Adrenal gland (tissue), 9 donors: ENCODE measurements at regions not wholly inside any gene's neighbourhood (a gene's known extent, or its start where the extent isn't known, plus 50 kb on each side); places are given as distances from the start of the nearest gene placed in this dataset.

ENCODE experiments used
- DNase-seq, 7 donors: peaks; one replicate each; pipeline ENCODE4 v3.0.0-alpha.2; 2019 to 2020
- H3K27ac ChIP-seq, 5 donors: fragments of 200-600 bp; sonication (generic) in 4 of 5; 1 replicate in 3 of 5; 2 replicates in 2 of 5; pipeline versions ENCODE4 v1.5.1 to v1.8.0; 2016 to 2020; ENCODE audit warnings: mild to moderate bottlenecking in 1 of 5
- H3K27me3 ChIP-seq: fragments of 200-600 bp; 2 replicates; pipeline ENCODE4 v1.8.0; 2021
- H3K36me3 ChIP-seq, 2 donors: fragments of 200-600 bp; replicated peaks in 1 of 2; 1 replicate in 1 of 2; 2 replicates in 1 of 2; pipeline versions ENCODE4 v1.5.1 to v1.8.0; 2018 to 2022
- H3K4me1 ChIP-seq, 2 donors: fragments of 200-600 bp; replicated peaks in 1 of 2; 1 replicate in 1 of 2; 2 replicates in 1 of 2; pipeline versions ENCODE4 v1.5.1 to v1.8.0; 2018 to 2021
- H3K4me3 ChIP-seq, 4 donors: fragments of 200-600 bp; sonication (generic) in 3 of 4; one replicate each; pipeline ENCODE4 v1.5.1; 2016 to 2018
- H3K9me3 ChIP-seq, 3 donors: fragments of 200-600 bp; sonication (generic) in 1 of 3; replicated peaks in 1 of 3; 1 replicate in 2 of 3; 2 replicates in 1 of 3; pipeline versions ENCODE4 v1.5.1 to v1.8.0; 2016 to 2021
- POLR2A ChIP-seq, 2 donors: fragments of 450-650 bp; IDR thresholded peaks; one replicate each; pipeline ENCODE4 v1.6.1; 2017; ENCODE audit warnings: antibody characterized with exemption in 2 of 2, mild to moderate bottlenecking in 2 of 2, moderate library complexity in 1 of 2
- WGBS, 4 donors: extraction: QIAGEN DNeasy Blood & Tissue Kit in 2 of 4; methylation state at CpG; one replicate each; pipeline versions ENCODE4 v1.1.5 to v1.1.7; 2013 to 2017; 5-methylcytosine and 5-hydroxymethylcytosine counted together
- intact Hi-C, 2 donors: fragments of 100-400 bp; cut with DNase I; formaldehyde crosslinking; loops; one replicate each; pipeline versions ENCODE4 v1.14.1 to v1.15.0; 2022 to 2023
- TF ChIP-seq, protein P1 (sequence below), 6 experiments: fragments of 450-650 bp in 4 of 6; fragments of 200-600 bp in 2 of 6; sonication (generic) in 1 of 6; IDR thresholded peaks; 1 replicate in 5 of 6; 2 replicates in 1 of 6; pipeline versions ENCODE4 v1.5.1 to v1.8.0; 2016 to 2021; ENCODE audit warnings: antibody characterized with exemption in 6 of 6, mild to moderate bottlenecking in 2 of 6, moderate library complexity in 1 of 6
- donor health status: healthy with polysubstance abuse.
- donor health status: Bipolar disorder and iron deficiency.
- donor health status: DM: yes; HTN: yes; CAD: no.
- donor health status: DM: no; HTN: no; CAD: no.
- donor health status: DM: no; HTN: no; CAD: no.

DNA sequence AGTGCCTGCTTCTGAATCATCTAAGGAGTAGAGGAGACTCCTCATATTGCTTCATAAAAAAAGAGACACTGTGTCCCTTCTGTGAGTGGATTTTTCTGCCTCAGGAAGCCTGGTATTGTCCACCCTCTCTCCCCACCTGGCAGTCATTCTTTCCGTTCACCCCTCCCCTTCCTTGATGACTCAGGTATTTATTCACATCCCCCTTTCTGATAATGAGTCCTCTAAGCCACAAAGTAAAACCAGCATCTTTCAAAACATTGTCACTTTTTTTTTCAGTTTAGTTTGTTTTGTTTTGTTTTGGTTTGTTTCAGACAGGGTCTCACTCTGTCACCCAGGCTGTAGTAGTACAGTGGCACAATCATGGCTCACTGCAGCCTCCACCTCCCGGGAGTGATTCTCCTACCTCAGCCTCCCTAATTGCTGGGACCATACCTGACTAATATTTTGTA lies 65.2 kb upstream of the UBE2E1 start:
- peaks cover 9% of the 10 kb centered on the region for H3K27me3 ChIP-seq
- 52 to 72% (median 58%) methylated on average over 2 of the region's 2 CpGs for WGBS, 4 donors
- peak in 3 of 7 donors; percentile 34 to 50 (median 43) for DNase-seq
- peaks cover 0 to 15% of the 10 kb centered on the region in 2 donors for H3K4me1 ChIP-seq
- H3K27ac ChIP-seq, result no peak overlapping the region
- no peaks in the 10 kb centered on the region for H3K36me3 ChIP-seq
- TF ChIP-seq, protein P1, sequence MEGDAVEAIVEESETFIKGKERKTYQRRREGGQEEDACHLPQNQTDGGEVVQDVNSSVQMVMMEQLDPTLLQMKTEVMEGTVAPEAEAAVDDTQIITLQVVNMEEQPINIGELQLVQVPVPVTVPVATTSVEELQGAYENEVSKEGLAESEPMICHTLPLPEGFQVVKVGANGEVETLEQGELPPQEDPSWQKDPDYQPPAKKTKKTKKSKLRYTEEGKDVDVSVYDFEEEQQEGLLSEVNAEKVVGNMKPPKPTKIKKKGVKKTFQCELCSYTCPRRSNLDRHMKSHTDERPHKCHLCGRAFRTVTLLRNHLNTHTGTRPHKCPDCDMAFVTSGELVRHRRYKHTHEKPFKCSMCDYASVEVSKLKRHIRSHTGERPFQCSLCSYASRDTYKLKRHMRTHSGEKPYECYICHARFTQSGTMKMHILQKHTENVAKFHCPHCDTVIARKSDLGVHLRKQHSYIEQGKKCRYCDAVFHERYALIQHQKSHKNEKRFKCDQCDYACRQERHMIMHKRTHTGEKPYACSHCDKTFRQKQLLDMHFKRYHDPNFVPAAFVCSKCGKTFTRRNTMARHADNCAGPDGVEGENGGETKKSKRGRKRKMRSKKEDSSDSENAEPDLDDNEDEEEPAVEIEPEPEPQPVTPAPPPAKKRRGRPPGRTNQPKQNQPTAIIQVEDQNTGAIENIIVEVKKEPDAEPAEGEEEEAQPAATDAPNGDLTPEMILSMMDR (IDR thresholded peaks at IDR 0.05), result no peak
- TF ChIP-seq POLR2A (IDR thresholded peaks at IDR 0.05), result no peak
- H3K4me3 ChIP-seq, result no peak overlapping the region
- no peaks in the 10 kb centered on the region for H3K9me3 ChIP-seq
- intact Hi-C loops, result no loop called here

DNA sequence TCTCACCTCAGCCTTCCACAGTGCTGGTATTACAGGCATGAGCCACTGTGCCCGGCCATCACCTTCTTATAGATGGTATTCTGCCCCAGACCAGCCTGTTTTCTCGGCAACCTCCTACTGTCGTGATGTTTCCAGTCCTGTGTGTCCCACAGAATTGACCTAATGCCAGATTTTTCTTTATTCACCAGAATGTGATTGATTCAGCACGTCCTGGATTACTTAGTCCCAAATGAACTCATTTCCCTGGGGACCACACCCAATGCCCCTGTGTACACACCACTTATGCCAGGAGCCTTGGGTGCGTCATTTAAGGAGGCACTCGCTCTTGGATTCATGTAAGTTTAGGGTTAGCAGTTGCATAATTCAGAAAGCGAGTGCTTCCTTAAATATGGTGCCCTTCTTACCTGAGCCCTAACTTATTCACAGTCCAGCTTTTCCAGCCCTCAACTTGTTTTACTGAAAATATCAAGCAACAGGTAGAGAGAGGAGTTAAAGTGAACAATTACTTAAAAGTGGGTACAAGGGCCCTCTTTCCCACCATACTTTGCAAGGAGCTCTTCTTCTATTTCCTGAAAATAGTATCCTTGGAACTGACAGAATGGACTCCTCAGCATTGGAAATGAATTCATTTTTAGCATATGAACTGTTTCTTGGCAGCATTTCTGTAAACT lies 64.6 kb upstream of the UBE2E1 start:
- 65 to 81% (median 80%) methylated on average over 7 of the region's 7 CpGs for WGBS, 4 donors
- TF ChIP-seq, protein P1 (IDR thresholded peaks at IDR 0.05), result no peak
- TF ChIP-seq POLR2A (IDR thresholded peaks at IDR 0.05), result no peak
- intact Hi-C loops, result no loop called here

DNA sequence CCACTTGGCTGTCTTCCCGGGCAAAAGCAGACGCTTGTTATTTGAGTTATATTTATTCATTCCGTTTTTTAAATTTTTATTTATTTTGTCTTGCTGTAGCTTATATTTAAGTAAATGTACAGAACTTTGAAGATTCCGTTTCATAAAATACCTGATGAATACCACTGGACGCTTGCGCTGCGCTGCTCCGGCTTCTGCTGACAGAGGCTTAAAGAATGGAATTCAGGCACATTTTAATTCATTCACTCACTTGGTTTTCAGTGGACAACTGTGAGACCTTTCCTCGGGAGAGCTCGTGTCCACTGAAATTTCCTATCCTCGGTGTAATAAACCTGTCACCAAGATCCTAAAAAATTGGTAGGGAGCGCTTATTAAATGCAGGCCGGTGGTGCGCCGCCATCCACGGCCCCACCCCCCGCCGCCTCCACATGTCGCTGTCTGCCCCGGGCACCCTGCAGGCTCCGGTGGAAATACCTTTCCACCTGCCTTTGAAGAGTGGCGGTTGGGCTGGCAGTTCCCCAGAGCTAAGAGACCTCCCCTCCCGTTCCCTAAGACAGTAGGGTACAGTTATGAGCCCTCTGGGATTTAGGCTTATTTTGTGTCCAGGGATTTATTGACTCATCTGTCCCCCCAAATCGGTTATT lies 62.5 kb upstream of the UBE2E1 start:
- Histone ChIP-seq H3K27me3 (peaks cover 9% of the 10 kb centered on the region), H3K4me1 (peaks cover 0 to 15% of the 10 kb centered on the region in 2 donors), H3K27ac (no peak overlapping the region), H3K9me3 (no peaks in the 10 kb centered on the region), H3K36me3 (no peaks in the 10 kb centered on the region), H3K4me3 (no peak overlapping the region)
- WGBS, 4 donors, result 52 to 63% (median 56%) methylated on average over 14 to 24 of the region's 24 CpGs
- TF ChIP-seq, protein P1 (IDR thresholded peaks at IDR 0.05), result no peak
- intact Hi-C loops, result no loop called here
- peak in 1 of 7 donors; percentile 15 for DNase-seq

More for the DNA sequence above, 64.6 kb upstream of the UBE2E1 start:
- no peaks in the 10 kb centered on the region for H3K9me3 ChIP-seq
- no peak overlapping the region for H3K27ac ChIP-seq
- H3K4me1 ChIP-seq, result peaks cover 0 to 15% of the 10 kb centered on the region in 2 donors
- H3K4me3 ChIP-seq, result no peak overlapping the region
- peak in 2 of 7 donors; percentile 18 to 41 for DNase-seq
- no peaks in the 10 kb centered on the region for H3K36me3 ChIP-seq
- H3K27me3 ChIP-seq, result peaks cover 9% of the 10 kb centered on the region

DNA sequence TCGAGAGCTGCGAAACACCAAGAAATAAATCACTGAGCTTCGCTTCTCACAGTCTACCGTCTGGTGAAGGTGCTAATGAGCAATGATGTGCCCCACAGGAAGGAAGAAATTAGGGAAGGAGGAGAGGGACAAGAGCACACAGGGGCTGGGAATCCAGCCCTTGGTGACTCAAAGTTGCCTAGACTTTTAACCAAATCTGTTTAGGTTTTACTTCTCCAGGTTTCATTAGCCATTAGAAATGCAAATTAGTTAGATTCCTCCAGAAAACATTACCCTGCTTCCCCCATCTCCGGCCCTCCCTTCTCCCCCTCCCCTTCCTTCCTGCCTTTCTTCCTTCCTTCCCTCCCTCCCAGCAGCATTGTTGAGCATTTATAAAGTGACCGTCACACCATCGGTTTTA lies 59.3 kb upstream of the UBE2E1 start:
- Histone ChIP-seq H3K27ac (no peak overlapping the region), H3K36me3 (no peaks in the 10 kb centered on the region), H3K27me3 (peaks cover 9% of the 10 kb centered on the region), H3K4me1 (no peaks in the 10 kb centered on the region), H3K4me3 (no peak overlapping the region), H3K9me3 (no peaks in the 10 kb centered on the region)
- TF ChIP-seq, protein P1 (IDR thresholded peaks at IDR 0.05), result no peak
- no peak for TF ChIP-seq POLR2A (IDR thresholded peaks at IDR 0.05)
- peak in 1 of 7 donors; percentile 10 for DNase-seq
- 53 to 66% (median 60%) methylated on average over 7 of the region's 7 CpGs for WGBS, 4 donors
- intact Hi-C loops, result no loop called here
